H9 (cell line): ENCODE measurements at regions not wholly inside any gene's neighbourhood (a gene's known extent, or its start where the extent isn't known, plus 50 kb on each side); places are given as distances from the start of the nearest gene placed in this dataset.

Experiments
- DNase-seq: peaks from one replicate; pipeline ENCODE4 v3.0.0-alpha.2; 2017
- H2AFZ ChIP-seq: one replicate; pipeline ENCODE4 v1.6.1; 2013; ENCODE audit warnings: mild to moderate bottlenecking, low read length, control low read depth, moderate library complexity
- H2AK5ac ChIP-seq: 2 replicates; pipeline ENCODE4 v1.6.1; 2013; ENCODE audit warnings: low read length, control low read depth, mixed read lengths; ENCODE audit not compliant: insufficient read length
- H2BK120ac ChIP-seq: one replicate; pipeline ENCODE4 v1.6.1; 2013; ENCODE audit warnings: low read depth, mild to moderate bottlenecking, low read length, control low read depth, inconsistent platforms; ENCODE audit not compliant: poor library complexity, severe bottlenecking
- H2BK12ac ChIP-seq: 2 replicates; pipeline ENCODE4 v1.6.1; 2013; ENCODE audit warnings: low read length, control low read depth, mixed read lengths, low read depth; ENCODE audit not compliant: insufficient read length
- H2BK15ac ChIP-seq: 2 replicates; pipeline ENCODE4 v1.6.1; 2013; ENCODE audit warnings: low read depth, low read length, control low read depth
- H2BK20ac ChIP-seq: one replicate; pipeline ENCODE4 v1.6.1; 2013; ENCODE audit warnings: low read depth, mild to moderate bottlenecking, low read length, control low read depth, inconsistent platforms; ENCODE audit not compliant: poor library complexity, severe bottlenecking
- H2BK5ac ChIP-seq: 2 replicates; pipeline ENCODE4 v1.6.1; 2013; ENCODE audit warnings: low read length, control low read depth, mixed read lengths; ENCODE audit not compliant: insufficient read length
- H3K14ac ChIP-seq: 2 replicates; pipeline ENCODE4 v1.6.1; 2013; ENCODE audit warnings: low read length, control low read depth; ENCODE audit not compliant: insufficient read depth
- H3K18ac ChIP-seq: 2 replicates; pipeline ENCODE4 v1.6.1; 2013; ENCODE audit warnings: low read depth, mild to moderate bottlenecking, mixed read lengths, low read length, control low read depth; ENCODE audit not compliant: insufficient read length
- H3K23ac ChIP-seq: 2 replicates; pipeline ENCODE4 v1.6.1; 2013; ENCODE audit warnings: low read length, control low read depth, mixed read lengths, low read depth; ENCODE audit not compliant: insufficient read length
- H3K23me2 ChIP-seq: 2 replicates; pipeline ENCODE4 v1.6.1; 2013; ENCODE audit warnings: low read depth, mild to moderate bottlenecking, mixed read lengths, low read length, control low read depth; ENCODE audit not compliant: insufficient read length, poor library complexity, severe bottlenecking
- H3K27ac ChIP-seq: 2 replicates; pipeline ENCODE4 v1.5.1; 2013; ENCODE audit warnings: low read length, control low read depth, mixed read lengths, low read depth; ENCODE audit not compliant: insufficient read length
- H3K27me3 ChIP-seq: 2 replicates; pipeline ENCODE4 v1.6.1; 2013; ENCODE audit warnings: low read length, control low read depth, inconsistent platforms; ENCODE audit not compliant: insufficient read depth
- H3K4ac ChIP-seq: 2 replicates; pipeline ENCODE4 v1.6.1; 2013; ENCODE audit warnings: low read depth, mild to moderate bottlenecking, control low read depth, inconsistent platforms, low read length, moderate library complexity
- H3K4me1 ChIP-seq: 2 replicates; pipeline ENCODE4 v1.6.1; 2013; ENCODE audit warnings: low read length, control low read depth, inconsistent platforms; ENCODE audit not compliant: insufficient read depth
- H3K4me2 ChIP-seq: 2 replicates; pipeline ENCODE4 v1.6.1; 2013; ENCODE audit warnings: low read length, control low read depth, mixed read lengths; ENCODE audit not compliant: insufficient read length, insufficient read depth
- H3K56ac ChIP-seq: 2 replicates; pipeline ENCODE4 v1.6.1; 2013; ENCODE audit warnings: low read depth, mild to moderate bottlenecking, mixed read lengths, low read length, control low read depth; ENCODE audit not compliant: insufficient read length
- H3K79me1 ChIP-seq: 2 replicates; pipeline ENCODE4 v1.6.1; 2013; ENCODE audit warnings: low read depth, mild to moderate bottlenecking, moderate library complexity, low read length, control low read depth, inconsistent platforms; ENCODE audit not compliant: insufficient read depth, poor library complexity, severe bottlenecking
- H3K79me2 ChIP-seq: 2 replicates; pipeline ENCODE4 v1.6.1; 2013; ENCODE audit warnings: low read length, control low read depth, inconsistent platforms; ENCODE audit not compliant: insufficient read depth
- H3K9ac ChIP-seq: 2 replicates; pipeline ENCODE4 v1.6.1; 2013; ENCODE audit warnings: low read length, control low read depth, mixed read lengths; ENCODE audit not compliant: insufficient read length; ENCODE audit errors: extremely low read depth
- H3K9me3 ChIP-seq: one replicate; pipeline ENCODE4 v1.6.1; 2013; ENCODE audit warnings: low read depth, low read length, inconsistent platforms; ENCODE audit not compliant: control insufficient read depth
- H3T11ph ChIP-seq: one replicate; pipeline ENCODE4 v1.6.1; 2013; ENCODE audit warnings: mild to moderate bottlenecking, low read length, control low read depth, inconsistent platforms
- H4K20me1 ChIP-seq: one replicate; pipeline ENCODE4 v1.6.1; 2013; ENCODE audit not compliant: control insufficient read depth, insufficient read length, insufficient read depth
- H4K5ac ChIP-seq: 2 replicates; pipeline ENCODE4 v1.6.1; 2013; ENCODE audit warnings: low read depth, mild to moderate bottlenecking, mixed read lengths, low read length, control low read depth; ENCODE audit not compliant: insufficient read length
- H4K8ac ChIP-seq: replicated peaks from 2 replicates; pipeline ENCODE4 v1.6.1; 2013; ENCODE audit warnings: low read length, control low read depth, mixed read lengths, low read depth; ENCODE audit not compliant: insufficient read length
- H4K91ac ChIP-seq: 2 replicates; pipeline ENCODE4 v1.6.1; 2013; ENCODE audit warnings: low read depth, mild to moderate bottlenecking, moderate library complexity, mixed read lengths, low read length, control low read depth; ENCODE audit not compliant: insufficient read length
- H3K27ac Mint-ChIP-seq, 3 experiments: 2 replicates in 2 of 3; 3 replicates in 1 of 3; pipeline ENCODE4 v1.8.0; 2020 to 2021; ENCODE audit warnings: mixed read lengths in 3 of 3, mild to moderate bottlenecking in 1 of 3, moderate library complexity in 1 of 3
- H3K27me3 Mint-ChIP-seq: 2 replicates; pipeline ENCODE4 v1.8.0; 2021; ENCODE audit warnings: low read depth, mild to moderate bottlenecking, moderate library complexity, mixed read lengths
- H3K36me3 Mint-ChIP-seq, 3 experiments: 2 replicates in 2 of 3; 3 replicates in 1 of 3; pipeline ENCODE4 v1.8.0; 2020 to 2021; ENCODE audit warnings: low read depth in 3 of 3, mixed read lengths in 3 of 3; ENCODE audit not compliant: insufficient read depth in 1 of 3
- H3K4me1 Mint-ChIP-seq, 2 experiments: 2 replicates each; pipeline ENCODE4 v1.8.0; 2020; ENCODE audit warnings: mixed read lengths in 2 of 2
- H3K4me3 Mint-ChIP-seq, 2 experiments: 2 replicates in 1 of 2; 3 replicates in 1 of 2; pipeline ENCODE4 v1.8.0; 2020 to 2021; ENCODE audit warnings: mild to moderate bottlenecking in 2 of 2, mixed read lengths in 2 of 2, moderate library complexity in 1 of 2
- H3K9me3 Mint-ChIP-seq, 2 experiments: 2 replicates in 1 of 2; 3 replicates in 1 of 2; pipeline ENCODE4 v1.8.0; 2020; ENCODE audit warnings: mild to moderate bottlenecking in 2 of 2, mixed read lengths in 2 of 2, moderate library complexity in 1 of 2
- WGBS: extraction: QIAGEN DNeasy Blood & Tissue Kit; methylation state at CpG from one replicate; pipeline ENCODE4 v1.1.7; 2013; ENCODE audit warnings: missing lambda C conversion rate, low lambda C conversion rate, mixed read lengths; ENCODE audit not compliant: insufficient read length; ENCODE audit errors: extremely low coverage; 5-methylcytosine and 5-hydroxymethylcytosine counted together
- TF ChIP-seq, protein P1 (sequence below): fragments of 200-600 bp; sonication (generic); conservative IDR thresholded peaks from 3 replicates; pipeline ENCODE4 v1.8.0; 2021; ENCODE audit warnings: antibody characterized with exemption, mild to moderate bottlenecking

DNA sequence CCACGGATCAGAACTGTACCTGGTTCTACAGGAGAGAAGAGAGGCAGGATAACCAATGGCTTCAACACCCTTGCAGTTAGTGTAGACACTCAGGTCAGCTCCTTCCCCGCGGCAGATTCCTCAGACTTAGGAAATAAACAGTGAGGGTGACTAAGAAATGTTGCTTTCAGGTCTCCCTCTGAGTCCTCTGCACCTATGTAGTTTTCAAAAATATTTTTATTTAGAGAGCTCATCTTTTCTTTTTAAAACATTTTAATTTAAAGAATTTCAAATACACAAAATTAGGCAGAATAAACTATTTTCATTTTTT, 195.2 kb downstream of the KLF12 start:
- WGBS, result no CpG with 5 or more reads among the region's 3 CpGs
- no peak overlapping the region for H3K18ac ChIP-seq
- H3K4ac ChIP-seq, result no peak overlapping the region
- no peak for DNase-seq
- H4K8ac ChIP-seq, result no peak overlapping the region
- H3K23ac ChIP-seq, result no peak overlapping the region
- TF ChIP-seq, protein P1, sequence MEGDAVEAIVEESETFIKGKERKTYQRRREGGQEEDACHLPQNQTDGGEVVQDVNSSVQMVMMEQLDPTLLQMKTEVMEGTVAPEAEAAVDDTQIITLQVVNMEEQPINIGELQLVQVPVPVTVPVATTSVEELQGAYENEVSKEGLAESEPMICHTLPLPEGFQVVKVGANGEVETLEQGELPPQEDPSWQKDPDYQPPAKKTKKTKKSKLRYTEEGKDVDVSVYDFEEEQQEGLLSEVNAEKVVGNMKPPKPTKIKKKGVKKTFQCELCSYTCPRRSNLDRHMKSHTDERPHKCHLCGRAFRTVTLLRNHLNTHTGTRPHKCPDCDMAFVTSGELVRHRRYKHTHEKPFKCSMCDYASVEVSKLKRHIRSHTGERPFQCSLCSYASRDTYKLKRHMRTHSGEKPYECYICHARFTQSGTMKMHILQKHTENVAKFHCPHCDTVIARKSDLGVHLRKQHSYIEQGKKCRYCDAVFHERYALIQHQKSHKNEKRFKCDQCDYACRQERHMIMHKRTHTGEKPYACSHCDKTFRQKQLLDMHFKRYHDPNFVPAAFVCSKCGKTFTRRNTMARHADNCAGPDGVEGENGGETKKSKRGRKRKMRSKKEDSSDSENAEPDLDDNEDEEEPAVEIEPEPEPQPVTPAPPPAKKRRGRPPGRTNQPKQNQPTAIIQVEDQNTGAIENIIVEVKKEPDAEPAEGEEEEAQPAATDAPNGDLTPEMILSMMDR, result no peak
- H2BK5ac ChIP-seq, result peak overlapping the region; percentile 46
- H3K27ac ChIP-seq, result no peak overlapping the region
- H3K23me2 ChIP-seq, result no peaks in the 10 kb centered on the region
- H3K27ac Mint-ChIP-seq, result peak overlapping the region in 2 of 3 experiments; percentile 37 to 68; a peak in 2 of 7 replicates
- no peak overlapping the region for H2AK5ac ChIP-seq
- H3K27me3 Mint-ChIP-seq, result no peaks in the 10 kb centered on the region
- H3K9me3 Mint-ChIP-seq, result no peaks in the 10 kb centered on the region
- peak overlapping the region; percentile 66 for H3K56ac ChIP-seq
- no peak overlapping the region for H2BK12ac ChIP-seq
- H4K5ac ChIP-seq, result no peak overlapping the region
- H4K91ac ChIP-seq, result no peak overlapping the region
- H3K4me1 Mint-ChIP-seq, result peaks cover 30 to 34% of the 10 kb centered on the region in 2 experiments
- no peaks in the 10 kb centered on the region for H4K20me1 ChIP-seq
- H3K4me3 Mint-ChIP-seq, result no peak overlapping the region
- H2BK20ac ChIP-seq, result no peak overlapping the region
- H3K79me1 ChIP-seq, result no peaks in the 10 kb centered on the region
- no peaks in the 10 kb centered on the region for H3K79me2 ChIP-seq
- no peak overlapping the region for H2AFZ ChIP-seq
- no peak overlapping the region for H3K4me2 ChIP-seq
- H3K9me3 ChIP-seq, result no peaks in the 10 kb centered on the region
- peaks cover 0 to 4% (median 2%) of the 10 kb centered on the region in 3 experiments; a peak in 2 of 7 replicates for H3K36me3 Mint-ChIP-seq
- H2BK15ac ChIP-seq, result no peak overlapping the region
- no peak overlapping the region for H3K9ac ChIP-seq
- no peaks in the 10 kb centered on the region for H3K27me3 ChIP-seq
- H3K14ac ChIP-seq, result no peak overlapping the region
- H3K4me1 ChIP-seq, result peaks cover 6% of the 10 kb centered on the region
- no peak overlapping the region for H3T11ph ChIP-seq
- H2BK120ac ChIP-seq, result no peak overlapping the region
